ENCODE measurements at regions not wholly inside any gene's neighbourhood (a gene's known extent, or its start where the extent isn't known, plus 50 kb on each side); places are given as distances from the start of the nearest gene placed in this dataset.

- no peaks in the 10 kb centered on the region for H4K20me1 ChIP-seq (ENCODE audit: insufficient read depth)
- no peaks in the 10 kb centered on the region for H3K9me2 ChIP-seq (ENCODE audit: insufficient read depth)
- no peaks in the 10 kb centered on the region for H3K4me1 ChIP-seq (ENCODE audit: control insufficient read depth in 1 of 2, insufficient read depth in 2 of 2, low read length in 2 of 2)
- no peaks in the 10 kb centered on the region for H3K9me3 ChIP-seq (ENCODE audit: control insufficient read depth in 1 of 2, insufficient read depth in 1 of 2, low read depth in 1 of 2, low read length in 2 of 2)
- no peak overlapping the region for H3K27ac ChIP-seq (ENCODE audit: low read depth, low read length)
- POLR2A ChIA-PET: no interaction called here
- intact Hi-C loops (cut with micrococcal nuclease): no loop called here
- no peak for TF ChIP-seq EZH2 (IDR thresholded peaks at IDR 0.05)
- no peak for TF ChIP-seq RAD21 (IDR thresholded peaks at IDR 0.05; ENCODE audit: low read depth)
- no peak for TF ChIP-seq EZH2phosphoT487 (IDR thresholded peaks at IDR 0.05; ENCODE audit: borderline replicate concordance)
- TF ChIP-seq TCF7L2 (IDR thresholded peaks at IDR 0.05; ENCODE audit: borderline replicate concordance, extremely low read depth, insufficient read depth, insufficient read length): no peak
- TF ChIP-seq JUND (IDR thresholded peaks at IDR 0.05): no peak
- no peak for TF ChIP-seq EGR1 (IDR thresholded peaks at IDR 0.05; ENCODE audit: low read depth)
- TF ChIP-seq ZBTB33 (IDR thresholded peaks at IDR 0.05; ENCODE audit: extremely low read depth, insufficient replicate concordance, low read length): no peak
- no peak for TF ChIP-seq MAX (IDR thresholded peaks at IDR 0.05)
- TF ChIP-seq ZFX (IDR thresholded peaks at IDR 0.05): no peak
- no peak for TF ChIP-seq SIN3A (IDR thresholded peaks at IDR 0.05; ENCODE audit: low read depth)
- no peak for TF ChIP-seq SP1 (IDR thresholded peaks at IDR 0.05; ENCODE audit: low read depth)
- TF ChIP-seq POLR2AphosphoS5 (IDR thresholded peaks at IDR 0.05; ENCODE audit: low read depth, low read length): no peak
- no peak for TF ChIP-seq ZNF274 (IDR thresholded peaks at IDR 0.05; ENCODE audit: low read depth, low read length)
- TF ChIP-seq CBX3 (IDR thresholded peaks at IDR 0.05; ENCODE audit: low read depth): no peak
- no peak for TF ChIP-seq ATF3 (IDR thresholded peaks at IDR 0.05)
- no peak for TF ChIP-seq POLR2A (IDR thresholded peaks at IDR 0.05; ENCODE audit: borderline replicate concordance, extremely low read depth, insufficient read depth, insufficient read length)
- TF ChIP-seq SRF (IDR thresholded peaks at IDR 0.05; ENCODE audit: low read depth): no peak
- TF ChIP-seq CEBPB (IDR thresholded peaks at IDR 0.05; ENCODE audit: low read depth): no peak
- TF ChIP-seq CTCF (IDR thresholded peaks at IDR 0.05 in 2 of 3, conservative IDR thresholded peaks at IDR 0.05 in 1 of 3; ENCODE audit: borderline replicate concordance in 1 of 3, insufficient read depth in 1 of 3, low read depth in 2 of 3, low read length in 2 of 3): no peak
- no peak for TF ChIP-seq YY1 (IDR thresholded peaks at IDR 0.05; ENCODE audit: extremely low read depth, insufficient replicate concordance, low read depth, low read length)
- no TSS peak for BruUV-seq (replicated peaks)
- H2AFZ ChIP-seq (ENCODE audit: low read depth, low read length, poor library complexity, severe bottlenecking): no peak overlapping the region
- no peak for DNase-seq (ENCODE audit: low read depth, low spot score)
- no peak overlapping the region for H3K9ac ChIP-seq (ENCODE audit: low read length)
- no peaks in the 10 kb centered on the region for H3K36me3 ChIP-seq (ENCODE audit: control insufficient read depth in 1 of 2, insufficient read depth in 2 of 2, low read length in 2 of 2)
- no peak overlapping the region for H3K4me3 ChIP-seq (replicated peaks in 1 of 2; ENCODE audit: low read depth in 1 of 2, low read length in 2 of 2)
- H3K27me3 ChIP-seq (ENCODE audit: insufficient read depth, low read length): no peaks in the 10 kb centered on the region
- no peak overlapping the region for H3K4me2 ChIP-seq (ENCODE audit: low read length)
- no peak for ATAC-seq
- CTCF ChIA-PET: no interaction called here
- RAD21 ChIA-PET (ENCODE audit: low non-redundant PET in 1 of 2, low total read pairs in 2 of 2, uncharacterized antibody in 2 of 2, unreplicated experiment in 2 of 2): no interaction called here
- no peaks in the 10 kb centered on the region for H3K79me2 ChIP-seq (ENCODE audit: insufficient read depth, low read length)
Measured at GRCh38 chr1:163928069-163928468, 606.3 kb downstream of the NUF2 start.

Measured in HCT116 (cell line).